ENCODE measurements at regions not wholly inside any gene's neighbourhood (a gene's known extent, or its start where the extent isn't known, plus 50 kb on each side); places are given as distances from the start of the nearest gene placed in this dataset.

- TF ChIP-seq CTCF (IDR thresholded peaks at IDR 0.05; ENCODE audit: low read depth, low read length, missing control alignments), result no peak
- no peak for DNase-seq (ENCODE audit: low read depth)
- H3K4me3 ChIP-seq (ENCODE audit: low read depth, low read length), result no peak overlapping the region
Measured at GRCh38 chr9:11038366-11038765, 425.6 kb upstream of the PTPRD start.

DNA sequence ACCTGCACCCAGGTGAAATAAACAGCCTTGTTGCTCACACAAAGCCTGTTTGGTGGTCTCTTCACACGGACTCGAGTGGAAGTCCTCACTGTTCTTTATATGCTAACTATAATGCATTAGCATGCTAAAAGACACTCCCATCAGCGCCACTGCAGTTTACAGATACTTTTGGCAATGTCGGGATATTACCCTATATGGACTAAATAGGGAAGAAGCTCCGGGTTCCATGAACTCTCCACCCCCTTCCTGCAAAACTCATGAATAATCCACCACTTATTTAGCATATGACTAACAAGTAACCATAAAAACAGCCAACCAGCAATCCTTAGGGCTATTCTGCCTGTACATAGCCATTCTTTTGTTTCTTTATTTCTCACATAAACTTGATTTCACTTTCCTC is 426.2 kb upstream of the PTPRD start:
- DNase-seq (ENCODE audit: low read depth), result no peak
- no peak for TF ChIP-seq CTCF (IDR thresholded peaks at IDR 0.05; ENCODE audit: low read depth, low read length, missing control alignments)
- H3K4me3 ChIP-seq (ENCODE audit: low read depth, low read length), result no peak overlapping the region

DNA sequence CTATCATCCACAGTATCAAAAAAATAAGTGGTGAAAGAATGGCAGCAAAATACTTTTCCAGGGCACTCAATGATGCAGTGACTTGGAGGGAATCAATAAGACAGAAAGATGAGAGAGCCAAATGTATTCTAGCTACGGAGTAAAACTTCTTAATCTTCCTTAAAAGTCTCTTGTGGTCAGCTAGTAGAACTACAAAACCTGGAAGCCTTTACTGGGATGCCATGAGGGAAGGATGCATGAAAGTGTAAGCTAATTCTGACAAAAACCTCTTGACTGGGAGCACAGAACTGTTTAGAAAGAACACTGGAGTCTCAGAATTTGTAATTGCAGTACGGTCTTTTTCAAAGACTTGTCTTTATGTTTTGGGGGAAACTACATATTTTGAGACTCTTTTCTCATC is 432.8 kb upstream of the PTPRD start:
- no peak for DNase-seq (ENCODE audit: low read depth)
- TF ChIP-seq CTCF (IDR thresholded peaks at IDR 0.05; ENCODE audit: low read depth, low read length, missing control alignments), result no peak
- H3K4me3 ChIP-seq (ENCODE audit: low read depth, low read length), result no peak overlapping the region

DNA sequence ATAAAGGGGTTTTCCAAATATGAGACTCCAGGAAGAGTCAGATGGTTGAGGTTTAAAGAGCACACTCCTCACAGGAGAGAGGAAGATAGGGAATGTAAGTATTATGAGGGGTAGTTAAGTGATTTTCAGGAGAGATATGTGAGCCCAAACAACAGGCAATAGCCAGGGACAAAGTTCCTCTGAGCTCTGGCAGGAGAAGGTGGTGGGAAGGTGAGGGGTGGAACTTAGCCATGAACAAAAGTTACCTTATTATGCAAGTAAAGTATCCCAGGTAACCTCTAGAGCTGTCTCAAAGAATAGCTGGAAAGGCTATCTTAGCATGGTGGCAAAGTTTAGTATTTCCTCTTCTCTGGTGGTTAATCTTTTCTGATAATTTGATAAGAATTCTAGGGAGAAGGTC is 450.5 kb upstream of the PTPRD start:
- no peak for DNase-seq (ENCODE audit: low read depth)
- no peak for TF ChIP-seq CTCF (IDR thresholded peaks at IDR 0.05; ENCODE audit: low read depth, low read length, missing control alignments)
- no peak overlapping the region for H3K4me3 ChIP-seq (ENCODE audit: low read depth, low read length)

- TF ChIP-seq CTCF (IDR thresholded peaks at IDR 0.05; ENCODE audit: low read depth, low read length, missing control alignments), result no peak
- DNase-seq (ENCODE audit: low read depth), result no peak
- no peak overlapping the region for H3K4me3 ChIP-seq (ENCODE audit: low read depth, low read length)
Measured at GRCh38 chr9:11064909-11065308, 452.1 kb upstream of the PTPRD start.

GRCh38 chr9:11072176-11072575 is 459.4 kb upstream of the PTPRD start:
- TF ChIP-seq CTCF (IDR thresholded peaks at IDR 0.05; ENCODE audit: low read depth, low read length, missing control alignments), result no peak
- no peak for DNase-seq (ENCODE audit: low read depth)

GRCh38 chr9:11086561-11086960 is 473.8 kb upstream of the PTPRD start:
- no peak for TF ChIP-seq CTCF (IDR thresholded peaks at IDR 0.05; ENCODE audit: low read depth, low read length, missing control alignments)
- no peak overlapping the region for H3K4me3 ChIP-seq (ENCODE audit: low read depth, low read length)
- no peak for DNase-seq (ENCODE audit: low read depth)

More at GRCh38 chr9:11072176-11072575, 459.4 kb upstream of the PTPRD start:
- H3K4me3 ChIP-seq (ENCODE audit: low read depth, low read length), result no peak overlapping the region
